AG20443 (cell line): ENCODE measurements at regions not wholly inside any gene's neighbourhood (a gene's known extent, or its start where the extent isn't known, plus 50 kb on each side); places are given as distances from the start of the nearest gene placed in this dataset.

ENCODE experiments used
- DNase-seq: peaks from one replicate; pipeline ENCODE4 v3.0.0; 2012; ENCODE audit warnings: low spot score, mixed read lengths

DNA sequence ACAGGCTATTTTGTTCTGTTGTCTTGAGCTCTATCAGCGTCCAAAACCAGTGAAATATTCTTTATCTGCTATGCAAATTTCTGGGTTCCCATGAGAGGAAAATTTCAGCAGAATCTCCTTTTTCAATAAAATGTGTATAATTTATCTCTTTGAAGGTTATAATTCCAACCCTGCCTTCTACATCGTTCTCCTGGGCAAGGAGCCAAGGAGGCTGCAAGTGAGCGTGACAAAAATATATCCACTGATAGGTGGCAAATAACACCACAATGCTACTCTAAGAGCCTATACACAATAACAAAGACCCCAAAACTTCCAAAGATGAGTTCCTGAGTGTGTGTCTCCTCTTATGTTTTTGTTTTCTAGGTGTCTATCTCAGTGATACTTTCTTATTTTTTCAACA is 664.7 kb upstream of the SORCS1 start:
- DNase-seq, result no peak

DNA sequence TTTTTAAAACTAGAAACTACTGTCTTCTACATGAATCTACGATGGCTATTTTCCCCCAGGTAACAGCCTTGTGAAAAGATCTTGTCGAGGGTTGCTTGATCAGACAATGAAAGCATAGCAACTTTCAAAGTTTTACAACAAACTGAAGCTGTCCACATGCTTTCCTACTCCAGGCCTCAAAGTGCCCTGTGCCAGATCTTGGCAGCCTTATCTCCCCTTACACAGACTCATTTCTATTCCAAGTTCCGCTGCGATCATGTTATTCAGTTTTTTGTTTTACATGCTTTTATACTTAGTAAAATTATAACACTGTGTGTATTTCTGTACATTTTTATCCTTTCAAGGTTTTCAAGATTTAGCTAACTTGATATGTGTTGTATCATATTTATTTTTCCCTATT is 661.7 kb upstream of the SORCS1 start:
- no peak for DNase-seq

DNA sequence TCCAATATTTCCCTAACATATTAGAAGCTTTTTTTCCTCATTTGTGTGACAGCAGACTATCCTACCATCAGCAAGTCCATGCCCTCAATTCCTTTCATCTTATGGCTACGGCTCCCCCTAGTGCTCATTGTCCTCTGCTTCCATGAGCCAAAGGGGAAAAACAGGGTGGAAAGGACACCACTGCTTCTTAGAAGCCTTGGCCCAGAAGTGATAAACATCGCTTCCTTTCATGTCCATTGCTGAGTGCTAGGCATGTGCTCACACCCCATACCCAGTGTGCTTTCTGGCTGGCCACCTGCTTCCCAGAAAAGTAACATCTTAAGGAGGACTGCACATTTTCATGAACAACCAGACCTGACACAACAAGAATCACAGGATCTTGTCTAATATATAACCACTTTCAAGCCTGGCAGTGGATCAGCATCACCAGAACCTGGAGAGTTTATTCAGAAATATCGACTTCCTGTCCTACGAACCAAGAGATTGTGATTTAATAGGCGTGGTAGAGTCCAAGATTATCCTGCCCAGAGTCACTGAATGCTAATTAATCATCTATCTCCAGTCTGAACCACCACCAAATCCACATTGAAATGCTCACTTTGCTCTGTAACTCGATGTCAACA is 650.5 kb upstream of the SORCS1 start:
- peak; percentile 70 for DNase-seq

GRCh38 chr10:107813451-107814162 is 649.1 kb upstream of the SORCS1 start:
- no peak for DNase-seq

DNA sequence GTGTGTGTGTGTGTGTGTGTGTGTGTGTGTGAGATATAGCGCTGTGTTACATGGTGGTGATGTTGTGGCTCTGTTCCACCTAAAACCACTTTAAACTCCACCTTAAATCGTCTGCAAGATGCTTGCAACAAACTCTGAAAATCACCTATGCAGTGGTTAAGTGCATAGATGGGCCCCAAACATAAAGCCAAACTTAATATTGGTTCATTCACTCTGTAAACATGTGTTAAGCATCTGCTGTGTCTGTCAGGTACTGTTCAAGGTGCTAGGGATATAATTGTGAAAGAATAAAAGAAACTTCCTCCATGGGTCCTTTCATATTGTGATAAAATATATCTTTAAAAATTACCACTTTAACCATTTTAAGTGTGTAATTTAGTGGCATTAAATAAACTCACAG is 645.4 kb upstream of the SORCS1 start:
- DNase-seq, result no peak

- DNase-seq, result no peak
Observed at GRCh38 chr10:107807836-107808235, 643.3 kb upstream of the SORCS1 start.

GRCh38 chr10:107806026-107806425 is 641.5 kb upstream of the SORCS1 start:
- no peak for DNase-seq

GRCh38 chr10:107803546-107803945 is 639.0 kb upstream of the SORCS1 start:
- no peak for DNase-seq

- no peak for DNase-seq
Observed at GRCh38 chr10:107800061-107800460, 635.6 kb upstream of the SORCS1 start.

DNA sequence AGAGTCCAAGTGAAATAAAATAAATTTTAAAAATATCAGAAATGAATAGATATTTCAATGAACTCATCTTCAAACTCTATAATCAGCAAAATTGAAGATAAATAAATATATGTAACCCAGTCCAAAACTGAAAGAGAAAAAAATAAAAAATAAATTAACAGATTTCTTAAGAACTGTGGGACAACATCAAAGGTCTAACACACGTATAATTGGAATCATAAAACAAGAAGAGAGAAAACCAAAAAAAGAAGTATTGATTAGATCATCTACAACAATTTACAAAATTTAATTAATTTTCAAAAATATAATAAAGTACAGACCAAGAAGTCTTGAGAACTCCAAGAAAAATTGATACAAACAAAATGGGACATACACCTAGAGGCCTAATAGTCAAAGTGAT is 625.8 kb upstream of the SORCS1 start:
- no peak for DNase-seq

- DNase-seq, result no peak
Observed at GRCh38 chr10:107771066-107771465, 606.6 kb upstream of the SORCS1 start.

- no peak for DNase-seq
Observed at GRCh38 chr10:107767185-107767584, 602.7 kb upstream of the SORCS1 start.

DNA sequence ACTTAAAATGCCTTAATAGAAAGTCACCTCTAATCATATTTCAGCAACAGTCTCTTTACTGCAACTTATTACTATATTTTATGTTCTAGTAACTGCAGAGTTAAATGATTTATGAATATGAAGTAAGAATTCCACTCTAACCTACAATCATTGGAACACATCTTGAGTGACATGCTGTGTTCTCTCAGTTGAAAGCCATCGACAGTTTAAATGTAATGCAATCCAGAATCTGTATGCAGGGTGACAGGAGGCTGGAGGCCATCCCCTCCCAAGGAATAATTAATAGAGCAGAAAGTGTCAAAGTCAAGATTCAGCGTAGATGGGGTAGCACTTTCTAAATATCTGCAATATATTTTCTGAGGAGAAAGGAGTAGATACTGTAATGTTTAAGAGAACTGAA is 590.3 kb upstream of the SORCS1 start:
- DNase-seq, result no peak

DNA sequence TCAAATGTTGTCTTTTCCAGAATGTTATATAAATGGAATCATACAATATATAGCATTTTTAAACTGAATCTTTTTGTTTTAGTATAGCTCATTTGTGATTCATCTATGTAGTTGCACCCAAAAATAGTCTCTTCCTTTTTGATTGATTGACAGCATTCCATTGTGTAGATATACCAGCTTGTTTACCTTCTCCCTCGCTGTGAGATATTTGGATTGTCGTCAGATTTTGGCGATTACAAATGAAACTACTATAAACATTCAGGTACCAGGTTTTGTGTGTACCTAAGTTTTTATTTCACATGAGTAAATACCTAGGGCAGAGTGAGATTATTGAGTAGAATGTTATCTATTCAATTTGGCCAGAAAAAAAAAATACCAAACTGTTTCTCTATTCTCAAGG is 584.7 kb upstream of the SORCS1 start:
- DNase-seq, result no peak

DNA sequence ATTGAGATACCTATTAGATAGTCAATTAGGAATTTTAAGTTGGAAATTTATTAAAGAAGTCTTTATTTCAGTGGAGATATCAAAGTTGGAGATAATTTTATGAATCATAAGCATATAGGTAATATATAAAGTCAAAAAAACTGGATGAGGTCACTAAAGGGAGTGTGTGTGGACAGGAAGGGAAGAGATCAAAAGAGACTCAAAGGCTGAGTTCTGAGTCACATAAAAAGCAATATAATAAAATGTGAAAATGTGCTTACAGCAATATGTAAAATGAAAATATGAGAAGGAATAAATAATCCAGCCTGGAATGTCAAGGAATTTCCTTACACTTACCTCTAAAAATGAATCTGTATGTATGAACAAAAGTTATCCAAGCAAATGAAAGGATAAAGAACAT is 583.3 kb upstream of the SORCS1 start:
- no peak for DNase-seq

GRCh38 chr10:107741971-107742370 is 577.5 kb upstream of the SORCS1 start:
- DNase-seq, result no peak

DNA sequence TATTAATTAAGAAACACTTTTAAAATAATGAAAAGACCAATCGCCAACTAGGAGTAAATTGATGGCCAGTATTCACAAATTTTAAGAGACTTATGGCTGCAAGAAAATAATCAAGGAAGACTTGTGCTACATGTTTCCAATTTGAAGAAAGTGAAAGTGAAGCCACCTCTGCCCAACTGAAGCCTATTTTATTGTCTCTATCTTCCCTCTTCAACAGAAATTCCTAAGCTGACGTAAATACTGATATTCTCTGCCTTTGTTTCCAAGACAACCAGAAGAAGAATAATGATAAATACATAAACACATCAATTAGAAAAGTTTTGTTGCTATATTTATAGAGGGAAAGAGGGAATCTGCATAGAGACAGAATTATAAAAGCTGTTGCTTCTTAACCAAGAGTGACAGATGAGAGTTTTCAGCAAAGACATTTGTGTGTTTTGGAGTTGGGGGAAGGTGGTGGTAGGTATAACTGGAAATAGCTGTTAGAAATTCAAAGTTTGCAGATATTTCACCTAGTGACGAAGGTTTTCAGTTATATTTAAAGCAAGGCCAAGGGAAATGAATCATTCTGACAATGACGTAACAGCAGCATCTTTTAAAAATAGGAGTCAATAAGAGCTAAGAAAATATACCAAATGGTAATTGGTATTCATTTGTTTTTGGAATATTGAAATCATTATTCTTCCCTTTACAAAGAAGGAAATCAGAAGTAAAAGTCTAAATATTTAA is 576.6 kb upstream of the SORCS1 start:
- DNase-seq, result peak; percentile 15

DNA sequence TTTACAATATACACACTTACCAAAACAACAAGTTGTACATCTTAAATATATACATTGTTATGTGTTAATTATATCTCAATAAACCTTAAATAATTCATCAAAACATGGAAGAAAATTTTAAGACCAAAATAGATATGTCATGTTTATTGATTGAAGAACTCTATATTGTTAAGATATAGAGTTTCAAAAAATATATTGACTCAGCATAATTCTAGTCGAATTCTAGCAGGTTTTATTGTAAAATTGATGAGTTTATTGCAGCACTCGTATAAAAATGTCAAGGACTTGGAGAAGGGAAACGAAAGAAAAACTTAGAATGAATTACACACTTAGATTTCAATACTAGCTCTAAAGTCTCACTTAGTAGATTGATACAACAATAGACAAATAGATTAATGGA is 575.4 kb upstream of the SORCS1 start:
- DNase-seq, result no peak

- peak; percentile 17 for DNase-seq
Observed at GRCh38 chr10:107733328-107734130, 569.0 kb upstream of the SORCS1 start.

- no peak for DNase-seq
Observed at GRCh38 chr10:107732045-107732444, 567.5 kb upstream of the SORCS1 start.

DNA sequence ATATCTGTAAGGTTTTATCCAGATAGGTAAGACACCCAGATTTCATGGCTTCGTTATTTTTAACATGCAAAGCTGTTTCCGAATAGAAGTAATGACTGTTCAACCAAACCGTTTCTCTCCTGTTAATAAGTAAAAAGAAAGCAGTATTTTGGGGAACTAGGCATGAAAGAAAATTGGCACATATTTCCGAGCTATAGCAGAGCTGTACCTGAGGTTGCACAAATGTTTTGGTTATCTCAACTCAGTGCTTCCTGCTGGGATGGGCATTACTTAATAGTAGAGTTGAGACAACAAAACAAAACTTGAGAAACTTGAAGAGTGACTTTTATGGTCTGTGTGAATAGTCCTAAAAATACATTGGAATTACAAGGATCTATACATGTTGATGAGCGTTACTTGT is 564.3 kb upstream of the SORCS1 start:
- DNase-seq, result no peak

DNA sequence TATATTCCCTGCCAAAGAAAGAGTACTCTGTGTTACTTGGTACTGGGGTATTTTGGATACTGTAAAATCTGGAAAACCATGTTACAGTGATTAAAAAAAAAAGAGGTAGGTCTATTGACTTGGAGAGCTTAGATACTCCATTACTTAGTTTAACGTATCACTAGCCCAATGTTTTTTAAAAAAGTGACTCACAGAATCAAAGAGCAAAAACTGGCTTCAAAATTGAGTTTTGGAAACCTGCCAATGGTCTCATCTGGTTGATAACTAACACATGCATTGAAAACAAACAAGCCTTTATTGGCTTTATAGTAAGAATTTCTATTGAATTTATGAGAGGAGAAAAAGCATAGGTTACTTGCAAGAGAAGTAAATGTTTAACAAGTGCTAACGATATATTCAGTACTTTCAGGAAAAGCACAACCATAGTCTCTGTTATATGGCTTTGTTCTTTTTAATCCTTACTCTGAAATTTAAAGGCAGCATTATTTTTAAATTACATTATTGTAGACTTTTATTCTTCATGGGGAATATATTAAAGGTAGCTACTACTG is 563.3 kb upstream of the SORCS1 start:
- DNase-seq, result no peak
